Umbilical cord (tissue), 1 donor: ENCODE measurements at regions not wholly inside any gene's neighbourhood (a gene's known extent, or its start where the extent isn't known, plus 50 kb on each side); places are given as distances from the start of the nearest gene placed in this dataset.
"Not testable (repeated sequence)": the region's sequence is repeated elsewhere in the genome, so short reads cannot be mapped to it uniquely, and the experiment has no call there.

Experiments used
- DNase-seq: peaks from one replicate; pipeline ENCODE4 v3.0.0-alpha.2; 2015; ENCODE audit warnings: low spot score

DNA sequence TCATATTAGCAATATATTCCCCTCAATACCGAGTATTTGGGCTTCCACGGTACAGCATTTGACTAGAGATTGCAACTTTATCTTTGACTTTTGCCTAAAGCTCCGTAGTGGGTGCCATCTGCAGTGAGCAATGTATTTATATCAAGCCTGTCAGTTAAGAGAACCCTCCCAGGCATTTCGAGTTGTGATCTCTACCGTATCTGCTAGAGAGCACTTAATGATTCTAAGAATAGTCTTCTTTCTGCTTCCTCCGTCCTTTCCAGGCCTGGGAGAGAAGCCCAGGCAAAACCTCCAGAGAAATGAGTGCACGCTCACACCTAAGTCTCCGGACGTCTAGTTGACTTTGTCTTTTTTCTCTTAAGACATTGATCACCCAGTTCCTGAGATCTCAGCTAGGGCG, 210.6 kb downstream of the KLF6 start:
- peak; percentile 25 for DNase-seq

DNA sequence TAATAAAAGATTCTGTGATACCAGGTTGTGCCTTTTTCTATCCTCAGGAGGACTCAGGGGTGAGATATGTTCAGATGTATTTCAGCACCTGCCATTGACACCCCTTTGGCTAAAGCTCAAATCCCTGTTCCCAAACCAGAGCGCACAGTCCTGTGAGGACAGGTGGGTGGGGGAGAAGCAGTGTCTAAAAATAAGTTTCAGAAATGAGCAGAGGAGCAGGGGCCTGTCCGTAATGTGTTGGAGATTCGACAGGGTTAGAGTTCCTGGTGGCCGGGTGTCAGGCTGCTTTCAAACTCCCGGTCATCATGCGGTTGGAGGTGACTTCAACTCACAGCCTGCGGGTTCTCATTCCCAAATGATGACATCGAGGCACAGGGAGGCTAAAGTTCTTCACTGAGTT, 211.5 kb downstream of the KLF6 start:
- no peak for DNase-seq

DNA sequence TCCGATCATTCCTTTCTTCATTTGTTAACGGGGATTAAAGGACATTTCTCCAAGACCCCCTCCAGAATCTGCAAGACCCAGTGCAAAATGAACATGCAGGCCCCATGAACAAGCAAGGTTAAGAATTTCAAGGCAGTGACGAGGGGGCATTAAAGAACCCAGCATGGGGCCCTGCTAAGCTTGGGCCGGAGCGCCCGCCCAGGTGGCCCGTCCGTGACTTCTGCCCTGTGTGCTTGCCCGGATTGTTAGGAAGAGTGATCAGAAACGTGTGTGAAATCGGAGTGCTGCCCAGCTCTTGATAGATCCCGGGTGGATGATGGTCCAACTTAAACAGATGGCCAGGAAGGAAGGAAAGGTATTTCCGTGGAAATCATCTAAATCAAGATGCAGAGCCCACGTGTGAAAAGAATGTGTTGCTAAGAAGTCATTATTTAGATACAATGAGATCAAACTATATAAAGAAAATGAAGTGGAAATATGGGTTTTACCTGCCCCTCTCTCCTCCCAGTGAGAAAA, 213.6 kb downstream of the KLF6 start:
- DNase-seq = no peak

DNA sequence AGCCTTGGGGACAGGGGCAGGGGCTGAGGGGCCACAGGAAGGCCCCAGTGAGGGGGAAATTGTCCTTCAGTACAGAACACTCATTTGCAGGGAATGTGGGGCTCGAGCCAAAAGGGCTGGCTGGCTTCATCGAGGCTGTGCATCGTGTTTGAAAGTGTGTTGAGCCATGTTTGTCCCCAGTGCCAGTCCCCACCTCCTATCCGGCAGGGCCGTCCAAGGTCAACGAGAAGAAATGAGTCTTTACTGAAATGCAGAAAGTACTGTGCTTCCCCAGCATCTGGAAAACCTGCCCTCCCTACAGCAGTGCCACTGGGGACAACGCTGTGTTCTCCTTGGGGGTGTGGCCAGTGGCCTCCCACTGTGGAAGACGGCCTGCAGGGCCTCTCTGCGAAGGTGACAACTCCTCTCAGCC, 214.1 kb downstream of the KLF6 start:
- DNase-seq = peak; percentile 11

DNA sequence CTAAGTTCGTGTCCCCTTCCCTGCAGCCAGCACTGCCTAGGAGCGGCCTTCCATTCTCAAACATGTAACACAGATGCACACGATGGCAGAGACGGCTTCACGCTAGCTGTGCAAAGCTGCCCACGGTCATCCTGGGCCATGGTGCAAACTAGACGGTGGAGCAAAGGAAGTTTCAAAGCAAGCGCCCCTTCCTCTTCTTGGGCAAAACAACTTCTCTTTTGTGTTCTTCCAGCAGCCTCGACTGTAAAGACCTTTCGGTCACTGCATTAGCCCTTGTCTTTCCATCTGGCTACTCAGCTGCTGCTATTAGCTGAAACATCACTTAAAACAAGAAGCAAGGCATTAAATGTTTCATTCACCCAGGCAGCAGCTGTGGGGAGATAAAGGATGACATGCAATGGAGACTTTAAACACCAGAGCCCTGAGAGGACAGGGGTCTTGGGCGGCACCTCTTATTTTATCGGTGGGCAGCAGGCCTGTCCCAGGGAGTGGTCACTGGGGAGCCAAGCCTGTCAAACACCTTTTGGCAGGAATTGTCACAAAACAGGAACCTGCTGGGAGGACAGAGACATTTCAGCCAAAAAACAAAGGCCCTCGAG, 214.8 kb downstream of the KLF6 start:
- peak; percentile 8 for DNase-seq

DNA sequence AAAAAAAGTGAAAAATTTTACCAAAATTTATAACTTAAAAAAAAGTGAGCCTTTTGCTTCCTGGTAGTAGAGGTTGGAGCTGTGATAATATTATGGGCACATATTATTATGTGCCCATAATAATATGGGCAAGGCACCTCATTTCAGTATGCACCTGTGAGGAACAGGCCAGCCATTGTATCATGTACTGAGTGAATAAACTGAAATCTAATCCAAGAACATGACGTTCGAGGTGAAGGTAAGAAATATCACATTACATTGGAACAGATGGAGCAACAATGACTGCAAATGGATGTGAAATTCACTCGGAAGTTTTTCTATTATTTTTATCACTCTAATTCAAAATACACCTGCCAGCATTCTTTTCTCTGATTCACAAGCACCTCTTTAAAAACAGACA, 216.0 kb downstream of the KLF6 start:
- DNase-seq = no peak

DNA sequence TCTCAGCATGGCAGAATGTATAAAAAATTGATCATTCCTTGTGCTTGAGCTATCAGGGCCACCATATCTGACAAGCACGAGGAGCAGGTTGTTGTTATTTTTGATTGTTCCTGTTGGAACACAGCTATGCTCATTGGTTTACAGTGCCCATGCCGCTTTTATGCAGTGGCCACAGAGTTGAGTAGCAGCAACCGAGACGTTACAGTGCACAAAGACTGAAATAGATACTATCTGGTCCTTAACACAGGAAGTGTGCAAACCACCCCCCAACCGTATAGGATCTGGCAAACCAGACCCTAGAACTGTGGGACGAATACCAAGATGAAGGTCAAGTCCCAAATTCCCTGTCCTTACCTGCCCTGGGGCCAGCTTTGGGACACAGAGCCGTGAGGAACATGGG, 216.6 kb downstream of the KLF6 start:
- DNase-seq = no peak

DNA sequence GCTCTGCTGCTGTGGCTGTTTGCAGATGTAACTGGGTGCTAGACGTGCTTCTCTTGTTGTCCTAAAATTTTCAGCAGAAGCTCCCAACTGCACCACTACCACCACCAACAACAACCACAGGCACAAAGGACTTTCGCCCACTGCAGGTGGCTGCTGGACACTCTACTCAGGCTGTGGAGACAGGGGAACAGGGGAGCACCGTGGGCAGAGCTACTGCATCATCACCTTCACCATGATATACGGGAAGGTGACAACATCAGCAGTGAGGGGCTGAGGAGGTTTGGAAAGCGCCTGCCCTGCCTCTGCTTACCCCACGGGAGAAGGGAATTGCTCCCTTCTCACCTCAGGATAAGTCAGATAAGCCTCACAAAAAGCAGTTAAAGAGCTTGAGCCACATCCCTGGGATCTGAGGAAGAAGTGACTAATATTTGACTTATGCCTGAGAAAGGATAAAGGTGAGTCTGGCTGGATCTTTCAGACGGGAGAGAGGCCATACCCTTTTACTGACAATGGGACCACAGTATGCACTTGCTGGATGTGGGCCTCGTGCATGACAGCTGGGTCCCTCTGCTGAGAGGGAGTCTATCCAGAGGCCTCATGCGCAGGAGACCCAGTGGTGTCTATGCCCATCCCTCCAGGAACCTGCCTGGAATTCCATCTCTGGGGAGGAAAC, 217.6 kb downstream of the KLF6 start:
- no peak for DNase-seq

DNA sequence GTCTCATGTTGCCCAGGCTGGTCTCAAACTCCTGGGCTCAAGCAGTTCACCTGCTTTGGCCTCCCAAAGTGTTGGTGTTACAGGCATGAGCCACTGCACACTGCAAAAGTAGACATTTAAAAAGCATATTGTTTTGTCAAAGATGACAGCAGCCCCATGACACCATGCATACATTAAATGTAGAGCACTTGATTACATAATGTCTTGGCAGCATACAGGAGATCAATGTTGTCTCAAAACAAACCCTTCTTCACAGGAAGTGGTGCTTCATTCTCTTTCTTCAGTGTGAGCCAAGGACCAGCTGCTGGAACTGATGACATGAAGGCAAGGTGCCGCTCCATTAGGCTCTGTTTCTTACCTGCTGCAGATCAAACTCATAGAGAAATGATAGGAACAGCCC, 218.4 kb downstream of the KLF6 start:
- DNase-seq = no peak

DNA sequence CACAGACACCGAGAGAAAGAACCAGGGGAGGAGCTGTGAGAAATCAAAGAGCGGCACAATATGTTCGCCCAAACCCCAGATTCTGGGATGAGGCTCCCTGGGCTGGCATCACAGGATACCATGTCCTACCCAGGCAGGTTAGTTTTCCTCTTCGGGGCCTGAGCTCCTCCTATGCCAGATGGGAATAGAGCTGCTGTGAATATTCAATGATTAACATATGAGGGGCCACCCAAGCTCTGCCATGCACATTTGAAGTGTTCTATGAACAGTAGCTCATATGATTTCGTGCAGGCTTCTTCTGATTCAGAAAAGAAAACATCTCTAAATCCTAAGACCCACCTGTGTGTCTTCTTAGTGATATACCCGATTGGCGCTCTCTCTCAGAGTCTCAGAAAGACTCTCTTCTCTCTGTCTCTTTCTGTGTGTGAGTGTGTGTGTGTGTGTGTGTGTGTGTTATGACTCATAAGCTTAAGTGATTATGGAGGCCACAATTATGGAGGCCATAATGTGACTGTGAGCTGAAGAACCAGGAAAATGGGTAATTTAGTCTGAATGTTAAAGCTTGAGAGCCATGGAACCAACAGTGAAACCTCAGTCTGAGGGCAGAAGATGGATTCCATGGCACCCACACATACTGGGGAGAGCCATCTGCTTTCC, 220.5 kb downstream of the KLF6 start:
- DNase-seq = no peak

DNA sequence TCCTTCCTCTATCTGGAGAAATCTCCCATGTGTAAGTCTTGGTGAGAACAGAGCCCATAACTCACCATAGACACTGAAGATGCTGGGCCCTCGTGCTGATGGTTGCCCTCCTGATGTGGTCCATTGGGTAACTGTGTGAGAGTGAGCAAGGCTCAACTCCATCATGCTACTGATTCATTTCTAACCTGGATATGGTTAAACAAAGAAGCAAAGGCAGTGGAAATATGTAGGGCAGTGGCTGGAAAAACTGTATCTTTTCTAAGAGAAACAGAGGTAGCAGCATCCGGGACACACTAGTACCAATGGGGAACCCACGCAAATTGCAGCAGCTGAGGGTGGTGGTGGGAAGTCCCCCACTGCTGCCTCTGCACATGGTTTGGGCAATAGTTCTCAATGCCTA, 221.7 kb downstream of the KLF6 start:
- no peak for DNase-seq

DNA sequence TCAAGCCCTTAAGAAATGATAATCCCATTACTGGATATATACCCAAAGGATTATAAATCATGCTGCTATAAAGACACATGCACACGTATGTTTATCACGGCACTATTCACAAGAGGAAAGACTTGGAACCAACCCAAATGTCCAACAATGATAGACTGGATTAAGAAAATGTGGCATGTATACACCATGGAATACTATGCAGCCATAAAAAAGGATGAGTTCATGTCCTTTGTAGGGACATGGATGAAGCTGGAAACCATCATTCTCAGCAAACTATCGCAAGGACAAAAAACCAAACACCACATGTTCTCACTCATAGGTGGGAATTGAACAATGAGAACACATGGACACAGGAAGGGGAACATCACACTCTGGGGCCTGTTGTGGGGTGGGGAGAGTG, 224.4 kb downstream of the KLF6 start:
- DNase-seq = not testable (repeated sequence)

DNA sequence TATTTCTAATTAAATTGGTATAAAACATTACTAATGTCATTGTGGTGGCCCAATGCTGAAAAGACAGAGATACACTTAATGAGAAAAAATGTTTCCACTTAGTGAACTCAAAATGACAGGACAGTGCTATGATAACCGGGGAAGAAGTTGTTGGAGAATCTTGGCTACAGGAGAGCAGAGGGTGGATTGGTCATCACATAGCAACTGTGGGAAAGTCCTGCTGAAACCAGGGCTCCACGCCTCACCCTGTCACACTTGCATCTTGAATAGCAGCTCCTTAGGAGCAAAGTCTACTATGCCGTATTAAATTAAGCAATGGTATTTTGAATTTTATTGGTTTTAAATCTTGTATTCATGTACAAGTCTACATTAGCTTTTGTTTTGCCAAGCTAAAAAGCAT, 225.5 kb downstream of the KLF6 start:
- no peak for DNase-seq

DNA sequence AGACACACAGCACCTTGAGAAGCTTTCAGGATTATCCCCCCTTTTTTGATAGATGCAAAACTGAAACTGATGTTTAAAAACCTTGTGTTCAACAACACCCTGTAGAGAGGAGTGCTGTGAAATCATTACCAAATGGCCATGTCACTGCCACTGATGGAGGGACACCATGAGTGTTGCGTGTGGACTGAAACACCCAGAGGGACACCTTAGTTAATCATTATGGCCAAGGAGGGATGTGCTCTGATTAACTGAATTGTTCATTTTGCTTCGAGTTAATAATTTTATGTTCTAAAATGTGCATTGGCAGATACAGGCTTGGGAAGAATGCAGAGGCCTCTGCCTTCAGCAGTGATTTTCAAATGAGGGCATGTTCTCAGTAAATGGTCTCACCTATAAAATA, 226.0 kb downstream of the KLF6 start:
- no peak for DNase-seq

DNA sequence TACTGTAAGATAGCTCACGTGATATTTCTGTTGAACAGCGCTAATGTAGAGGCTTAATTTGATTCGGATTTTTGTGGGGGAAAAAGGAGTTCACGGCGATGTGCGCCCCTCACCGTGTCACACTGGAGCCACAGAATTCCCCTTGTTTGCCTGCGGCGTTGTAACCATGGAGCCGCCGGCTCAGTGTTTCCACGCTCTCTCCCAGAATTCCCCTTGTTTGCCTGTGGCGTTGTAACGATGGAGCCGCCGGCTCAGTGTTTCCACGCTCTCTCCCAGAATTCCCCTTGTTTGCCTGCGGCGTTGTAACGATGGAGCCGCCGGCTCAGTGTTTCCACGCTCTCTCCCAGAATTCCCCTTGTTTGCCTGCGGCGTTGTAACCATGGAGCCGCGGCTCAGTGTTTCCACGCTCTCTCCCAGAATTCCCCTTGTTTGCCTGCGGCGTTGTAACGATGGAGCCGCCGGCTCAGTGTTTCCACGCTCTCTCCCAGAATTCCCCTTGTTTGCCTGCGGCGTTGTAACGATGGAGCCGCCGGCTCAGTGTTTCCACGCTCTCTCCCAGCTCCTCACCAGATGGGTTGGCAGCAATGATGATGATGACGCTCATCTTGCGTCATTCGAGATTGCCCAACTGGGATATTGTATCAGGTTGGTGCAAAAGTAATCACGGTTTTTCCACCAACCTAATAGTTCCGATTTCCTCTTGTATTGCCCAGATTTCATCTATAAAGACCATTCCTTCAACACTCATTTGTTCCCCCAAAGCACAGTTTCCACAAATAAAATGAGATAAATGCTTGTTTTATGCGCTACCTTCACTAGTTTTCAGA, 228.6 kb downstream of the KLF6 start:
- DNase-seq = not testable (repeated sequence)

DNA sequence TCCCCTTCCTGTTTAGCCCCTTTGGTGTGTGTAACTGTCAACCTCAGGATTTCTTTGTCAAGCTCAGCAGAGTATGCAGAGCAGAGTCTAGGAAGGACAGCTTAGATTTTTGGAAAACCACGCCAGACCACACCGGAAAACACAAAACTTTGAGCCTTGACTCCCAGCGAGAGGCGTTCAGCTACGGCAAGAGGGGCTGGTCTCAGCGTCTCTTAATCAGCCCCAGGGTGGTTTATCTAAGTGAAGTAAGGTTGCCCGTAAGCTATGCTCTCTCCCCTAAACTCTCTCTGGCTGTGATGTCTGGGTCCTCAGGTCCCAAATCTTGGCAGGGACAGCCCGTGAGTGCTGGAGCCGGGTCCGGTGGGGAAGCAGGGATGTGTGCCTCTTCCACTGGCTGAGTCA, 230.9 kb downstream of the KLF6 start:
- no peak for DNase-seq

DNA sequence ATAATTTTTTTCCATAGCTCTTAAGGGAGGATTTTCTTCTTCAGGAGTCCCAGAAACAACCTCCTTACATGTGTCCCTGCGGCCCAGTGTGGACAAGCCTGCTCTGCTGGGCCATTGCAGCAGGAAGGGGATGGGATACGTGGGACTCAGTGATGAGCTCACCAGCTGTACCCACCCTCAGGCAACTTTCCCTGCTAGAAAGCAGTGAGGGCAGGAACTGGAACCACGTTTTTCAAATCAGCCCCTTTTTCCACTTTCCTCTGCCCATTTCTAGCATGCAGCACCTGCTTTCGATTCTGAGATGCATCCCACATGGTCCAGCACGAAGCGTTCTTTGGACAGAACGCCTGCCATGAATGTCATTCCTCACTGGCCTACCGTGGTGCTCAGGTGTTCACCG, 232.7 kb downstream of the KLF6 start:
- DNase-seq = no peak

DNA sequence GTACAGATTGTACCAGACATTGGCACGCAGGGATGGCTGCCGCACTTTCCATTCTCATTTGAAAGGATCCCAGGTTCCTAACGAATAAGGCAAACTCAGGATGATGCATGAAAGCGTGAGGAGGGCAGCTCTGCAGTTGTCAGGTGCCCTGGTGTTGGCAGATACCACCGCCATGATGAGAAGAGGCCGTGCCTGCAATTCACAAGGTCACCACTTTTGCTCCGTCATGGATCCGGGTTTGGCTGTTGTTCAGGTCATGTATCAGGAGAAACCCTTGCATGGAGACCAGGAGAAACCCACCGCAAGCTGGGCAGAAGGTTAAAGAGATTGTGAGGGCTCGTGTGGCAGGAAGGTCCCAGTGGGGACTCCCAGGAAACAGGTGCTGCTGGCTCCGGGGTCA, 233.2 kb downstream of the KLF6 start:
- no peak for DNase-seq

DNA sequence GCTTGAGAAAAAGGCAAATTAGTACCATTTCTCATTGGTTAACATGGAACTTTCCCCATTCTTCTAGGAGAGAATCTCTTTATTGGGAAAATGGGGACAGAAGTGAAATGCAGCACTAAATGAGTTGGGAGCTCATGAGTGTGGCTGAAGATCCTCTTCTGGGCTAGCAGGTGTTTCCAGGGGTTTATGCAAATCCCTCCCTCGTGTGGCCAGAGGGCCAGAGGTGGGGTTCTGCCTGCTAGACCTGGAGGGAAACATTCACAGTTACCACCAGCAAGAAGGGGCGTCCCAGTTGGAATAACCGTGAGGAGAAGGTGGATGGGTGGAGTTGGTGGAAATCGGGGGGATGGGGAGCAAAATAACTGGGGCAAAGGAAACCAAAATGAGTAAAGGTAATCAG, 235.9 kb downstream of the KLF6 start:
- no peak for DNase-seq

DNA sequence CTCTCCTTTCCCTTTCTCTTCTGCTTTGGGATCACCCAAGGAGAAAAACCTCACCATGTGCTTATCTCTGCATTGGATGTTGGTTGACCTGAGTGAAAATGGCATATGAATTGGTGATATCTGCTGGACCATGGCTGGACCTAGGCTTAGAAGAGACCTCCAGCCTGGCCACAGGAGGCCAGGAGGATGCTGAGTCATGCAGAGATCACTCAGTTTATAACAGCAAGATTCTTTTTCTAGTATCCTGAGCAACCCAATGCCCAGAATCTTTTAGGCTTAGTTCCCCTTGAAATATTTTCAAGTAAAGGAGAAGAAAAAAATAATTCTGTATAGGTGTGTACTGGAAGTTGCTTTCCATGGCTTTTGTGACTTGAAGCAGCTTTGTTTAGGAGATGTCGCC, 236.3 kb downstream of the KLF6 start:
- DNase-seq = no peak

DNA sequence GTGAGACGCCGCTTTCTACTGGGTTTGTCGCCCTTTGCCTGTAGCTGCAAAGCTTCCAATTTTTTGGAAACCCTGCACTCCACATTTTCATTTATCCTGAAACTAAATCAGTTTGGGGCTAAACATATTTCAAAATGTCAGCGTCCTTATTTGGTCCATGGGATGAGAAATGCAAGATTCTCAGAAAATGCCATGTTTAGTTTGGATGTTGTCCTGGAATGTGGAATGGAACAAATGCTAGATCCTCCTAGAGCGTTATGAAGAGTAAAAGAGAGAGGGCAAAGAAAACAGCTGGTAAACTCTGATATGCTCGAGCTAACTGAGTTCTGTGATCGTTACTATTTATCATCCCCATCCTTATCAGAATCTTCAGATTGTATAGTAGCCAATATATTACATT, 236.9 kb downstream of the KLF6 start:
- DNase-seq = peak; percentile 45

DNA sequence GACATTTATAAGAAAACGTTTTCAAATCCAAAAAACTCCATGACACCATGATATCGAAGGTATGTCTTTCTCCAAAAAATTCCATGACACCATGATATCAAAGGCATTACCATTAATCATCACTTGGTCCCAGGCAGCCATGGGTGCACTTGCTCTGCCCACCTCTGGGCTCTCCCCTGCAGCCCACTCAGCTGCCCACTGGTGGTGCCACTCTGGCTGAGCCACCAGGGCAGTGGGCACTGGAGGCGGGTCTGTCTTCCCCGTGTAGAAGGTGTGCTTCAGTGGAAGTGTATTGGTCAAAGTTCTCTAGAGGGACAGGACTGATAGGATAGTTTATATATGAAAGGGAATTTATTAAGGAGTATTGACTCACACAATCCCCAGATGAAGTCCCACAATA, 240.4 kb downstream of the KLF6 start:
- no peak for DNase-seq
